ENCODE measurements at regions not wholly inside any gene's neighbourhood (a gene's known extent, or its start where the extent isn't known, plus 50 kb on each side); places are given as distances from the start of the nearest gene placed in this dataset.

GRCh38 chr3:157752554-157752953 lies 249.3 kb upstream of the VEPH1 start:
- in situ Hi-C loops (cut with HindIII; ENCODE audit: low sequenced_read_pairs) = no loop called here
- no peak for DNase-seq (ENCODE audit: low read depth, low spot score)
- TF ChIP-seq, protein P1, sequence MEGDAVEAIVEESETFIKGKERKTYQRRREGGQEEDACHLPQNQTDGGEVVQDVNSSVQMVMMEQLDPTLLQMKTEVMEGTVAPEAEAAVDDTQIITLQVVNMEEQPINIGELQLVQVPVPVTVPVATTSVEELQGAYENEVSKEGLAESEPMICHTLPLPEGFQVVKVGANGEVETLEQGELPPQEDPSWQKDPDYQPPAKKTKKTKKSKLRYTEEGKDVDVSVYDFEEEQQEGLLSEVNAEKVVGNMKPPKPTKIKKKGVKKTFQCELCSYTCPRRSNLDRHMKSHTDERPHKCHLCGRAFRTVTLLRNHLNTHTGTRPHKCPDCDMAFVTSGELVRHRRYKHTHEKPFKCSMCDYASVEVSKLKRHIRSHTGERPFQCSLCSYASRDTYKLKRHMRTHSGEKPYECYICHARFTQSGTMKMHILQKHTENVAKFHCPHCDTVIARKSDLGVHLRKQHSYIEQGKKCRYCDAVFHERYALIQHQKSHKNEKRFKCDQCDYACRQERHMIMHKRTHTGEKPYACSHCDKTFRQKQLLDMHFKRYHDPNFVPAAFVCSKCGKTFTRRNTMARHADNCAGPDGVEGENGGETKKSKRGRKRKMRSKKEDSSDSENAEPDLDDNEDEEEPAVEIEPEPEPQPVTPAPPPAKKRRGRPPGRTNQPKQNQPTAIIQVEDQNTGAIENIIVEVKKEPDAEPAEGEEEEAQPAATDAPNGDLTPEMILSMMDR (IDR thresholded peaks at IDR 0.05; ENCODE audit: low read depth, low read length) = no peak

GRCh38 chr3:157751386-157751785 lies 248.2 kb upstream of the VEPH1 start:
- no peak overlapping the region for H3K4me3 ChIP-seq (ENCODE audit: low read depth, low read length)
- TF ChIP-seq, protein P1 (IDR thresholded peaks at IDR 0.05; ENCODE audit: low read depth, low read length) = no peak
- in situ Hi-C loops (cut with HindIII; ENCODE audit: low sequenced_read_pairs) = no loop called here
- no peak for DNase-seq (ENCODE audit: low read depth, low spot score)

More at GRCh38 chr3:157752554-157752953, 249.3 kb upstream of the VEPH1 start:
- no peak overlapping the region for H3K4me3 ChIP-seq (ENCODE audit: low read depth, low read length)

GRCh38 chr3:157746391-157746790 lies 243.2 kb upstream of the VEPH1 start:
- TF ChIP-seq, protein P1 (IDR thresholded peaks at IDR 0.05; ENCODE audit: low read depth, low read length) = no peak
- in situ Hi-C loops (cut with HindIII; ENCODE audit: low sequenced_read_pairs) = no loop called here

DNA sequence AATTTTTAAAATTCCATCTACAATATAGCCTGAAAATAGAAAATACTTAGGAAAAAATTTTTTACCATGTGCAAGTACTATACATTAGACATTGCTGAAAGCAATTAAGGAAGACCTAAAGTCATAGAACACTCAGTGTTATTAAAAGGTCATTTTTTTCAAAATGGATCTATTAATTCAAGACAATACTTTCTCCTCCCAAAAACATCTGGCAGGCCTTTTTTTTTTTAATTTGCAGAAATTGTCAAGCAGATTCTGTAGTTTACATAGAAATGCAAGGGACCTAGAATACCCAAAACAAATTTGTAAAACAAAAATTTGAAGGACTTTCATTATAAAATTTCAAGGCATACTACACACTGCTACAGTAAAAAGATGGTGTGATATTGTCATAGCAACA lies 238.4 kb upstream of the VEPH1 start:
- TF ChIP-seq, protein P1 (IDR thresholded peaks at IDR 0.05; ENCODE audit: low read depth, low read length) = no peak
- no peak overlapping the region for H3K4me3 ChIP-seq (ENCODE audit: low read depth, low read length)
- in situ Hi-C loops (cut with HindIII; ENCODE audit: low sequenced_read_pairs) = no loop called here
- DNase-seq (ENCODE audit: low read depth, low spot score) = no peak

More at GRCh38 chr3:157746391-157746790, 243.2 kb upstream of the VEPH1 start:
- DNase-seq (ENCODE audit: low read depth, low spot score) = no peak
- no peak overlapping the region for H3K4me3 ChIP-seq (ENCODE audit: low read depth, low read length)

- DNase-seq (ENCODE audit: low read depth, low spot score) = no peak
- TF ChIP-seq, protein P1 (IDR thresholded peaks at IDR 0.05; ENCODE audit: low read depth, low read length) = no peak
- no peak overlapping the region for H3K4me3 ChIP-seq (ENCODE audit: low read depth, low read length)
- in situ Hi-C loops (cut with HindIII; ENCODE audit: low sequenced_read_pairs) = no loop called here
Observed at GRCh38 chr3:157738441-157738840, 235.2 kb upstream of the VEPH1 start.

- TF ChIP-seq, protein P1 (IDR thresholded peaks at IDR 0.05; ENCODE audit: low read depth, low read length) = no peak
- in situ Hi-C loops (cut with HindIII; ENCODE audit: low sequenced_read_pairs) = no loop called here
- no peak overlapping the region for H3K4me3 ChIP-seq (ENCODE audit: low read depth, low read length)
- no peak for DNase-seq (ENCODE audit: low read depth, low spot score)
Observed at GRCh38 chr3:157718800-157719199, 215.6 kb upstream of the VEPH1 start.

GRCh38 chr3:157713101-157713500 lies 209.9 kb upstream of the VEPH1 start:
- no peak overlapping the region for H3K4me3 ChIP-seq (ENCODE audit: low read depth, low read length)
- in situ Hi-C loops (cut with HindIII; ENCODE audit: low sequenced_read_pairs) = no loop called here
- no peak for DNase-seq (ENCODE audit: low read depth, low spot score)
- TF ChIP-seq, protein P1 (IDR thresholded peaks at IDR 0.05; ENCODE audit: low read depth, low read length) = no peak
